GM06990 (cell line): ENCODE measurements at regions not wholly inside any gene's neighbourhood (a gene's known extent, or its start where the extent isn't known, plus 50 kb on each side); places are given as distances from the start of the nearest gene placed in this dataset.
"Not testable (repeated sequence)": the region's sequence is repeated elsewhere in the genome, so short reads cannot be mapped to it uniquely, and the experiment has no call there.

Experiments
- DNase-seq: peaks from one replicate; pipeline ENCODE4 v3.0.0-alpha.2; 2011; ENCODE audit not compliant: insufficient read length; ENCODE audit errors: extremely low read depth
- H3K27me3 ChIP-seq: replicated peaks from 2 replicates; pipeline ENCODE4 v1.6.0; 2011; ENCODE audit warnings: low read length; ENCODE audit not compliant: control insufficient read depth, insufficient read depth
- H3K36me3 ChIP-seq: 2 replicates; pipeline ENCODE4 v1.5.1; 2011; ENCODE audit warnings: low read length; ENCODE audit not compliant: control insufficient read depth, insufficient read depth
- H3K4me3 ChIP-seq: replicated peaks from 2 replicates; pipeline ENCODE4 v1.5.1; 2011; ENCODE audit warnings: low read depth, mild to moderate bottlenecking, control low read depth, low read length
- TF ChIP-seq, protein P1 (sequence below): IDR thresholded peaks from 2 replicates; pipeline ENCODE4 v1.5.1; 2011; ENCODE audit warnings: low read length, control low read depth, mild to moderate bottlenecking, inconsistent platforms; ENCODE audit not compliant: insufficient read depth, poor library complexity, severe bottlenecking

DNA sequence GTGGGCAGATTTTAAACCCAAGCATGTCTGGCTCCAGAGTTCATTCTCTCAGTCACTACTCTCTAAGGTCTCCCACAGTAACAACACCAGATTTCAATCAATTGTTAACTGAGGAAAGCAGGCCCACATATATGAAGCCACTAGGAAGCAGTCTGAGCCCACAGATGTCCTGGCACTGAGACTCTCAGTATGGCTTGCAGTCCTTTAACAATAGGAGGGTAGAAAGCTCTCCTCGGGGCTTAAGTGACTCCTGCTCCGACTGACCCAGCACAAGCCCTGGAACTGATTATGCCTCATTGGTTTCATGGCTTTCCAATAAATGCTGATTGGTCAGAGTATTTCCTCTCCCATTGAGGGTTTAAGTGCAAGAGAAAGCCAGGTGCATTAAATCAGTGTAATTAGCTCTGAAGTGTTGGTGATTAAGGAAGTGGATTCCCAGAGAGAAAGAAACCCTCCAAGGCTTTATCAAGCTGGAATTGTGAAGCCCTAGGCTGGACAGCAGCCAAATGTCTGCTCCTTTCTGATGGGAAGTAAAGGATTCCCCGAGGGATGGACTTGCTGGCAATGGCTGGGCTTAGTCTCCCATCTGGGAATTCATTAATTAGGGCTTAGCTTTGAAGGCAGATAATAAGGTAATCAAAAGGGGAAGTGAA, 76.6 kb upstream of the PROKR2 start:
- Histone ChIP-seq H3K27me3 (no peaks in the 10 kb centered on the region; the same call in 1 of the 2 replicates), H3K4me3 (no peak overlapping the region), H3K36me3 (no peaks in the 10 kb centered on the region)
- DNase-seq = no peak
- TF ChIP-seq, protein P1, sequence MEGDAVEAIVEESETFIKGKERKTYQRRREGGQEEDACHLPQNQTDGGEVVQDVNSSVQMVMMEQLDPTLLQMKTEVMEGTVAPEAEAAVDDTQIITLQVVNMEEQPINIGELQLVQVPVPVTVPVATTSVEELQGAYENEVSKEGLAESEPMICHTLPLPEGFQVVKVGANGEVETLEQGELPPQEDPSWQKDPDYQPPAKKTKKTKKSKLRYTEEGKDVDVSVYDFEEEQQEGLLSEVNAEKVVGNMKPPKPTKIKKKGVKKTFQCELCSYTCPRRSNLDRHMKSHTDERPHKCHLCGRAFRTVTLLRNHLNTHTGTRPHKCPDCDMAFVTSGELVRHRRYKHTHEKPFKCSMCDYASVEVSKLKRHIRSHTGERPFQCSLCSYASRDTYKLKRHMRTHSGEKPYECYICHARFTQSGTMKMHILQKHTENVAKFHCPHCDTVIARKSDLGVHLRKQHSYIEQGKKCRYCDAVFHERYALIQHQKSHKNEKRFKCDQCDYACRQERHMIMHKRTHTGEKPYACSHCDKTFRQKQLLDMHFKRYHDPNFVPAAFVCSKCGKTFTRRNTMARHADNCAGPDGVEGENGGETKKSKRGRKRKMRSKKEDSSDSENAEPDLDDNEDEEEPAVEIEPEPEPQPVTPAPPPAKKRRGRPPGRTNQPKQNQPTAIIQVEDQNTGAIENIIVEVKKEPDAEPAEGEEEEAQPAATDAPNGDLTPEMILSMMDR = no peak

DNA sequence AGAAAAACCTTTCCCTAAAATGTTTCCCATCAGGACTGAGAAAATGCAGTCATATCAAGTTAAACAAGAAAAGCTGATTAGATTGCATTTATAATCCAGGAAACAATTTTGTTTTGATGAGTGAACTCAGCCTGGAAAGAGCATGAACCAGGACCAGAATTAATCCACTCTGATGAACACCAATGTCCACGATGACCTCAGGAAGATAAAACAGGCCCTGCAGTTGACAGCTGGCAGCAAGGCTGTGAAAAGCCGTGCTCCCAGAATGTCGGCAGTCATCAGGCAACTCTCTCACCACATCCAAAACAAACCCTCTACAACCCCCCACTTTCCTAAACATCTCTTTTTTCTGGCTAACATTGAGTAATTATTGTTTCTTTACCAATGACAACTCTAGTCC, 74.0 kb upstream of the PROKR2 start:
- no peak overlapping the region for H3K4me3 ChIP-seq
- TF ChIP-seq, protein P1 = no peak
- H3K36me3 ChIP-seq = no peaks in the 10 kb centered on the region
- no peak for DNase-seq
- no peaks in the 10 kb centered on the region; the same call in 1 of the 2 replicates for H3K27me3 ChIP-seq

DNA sequence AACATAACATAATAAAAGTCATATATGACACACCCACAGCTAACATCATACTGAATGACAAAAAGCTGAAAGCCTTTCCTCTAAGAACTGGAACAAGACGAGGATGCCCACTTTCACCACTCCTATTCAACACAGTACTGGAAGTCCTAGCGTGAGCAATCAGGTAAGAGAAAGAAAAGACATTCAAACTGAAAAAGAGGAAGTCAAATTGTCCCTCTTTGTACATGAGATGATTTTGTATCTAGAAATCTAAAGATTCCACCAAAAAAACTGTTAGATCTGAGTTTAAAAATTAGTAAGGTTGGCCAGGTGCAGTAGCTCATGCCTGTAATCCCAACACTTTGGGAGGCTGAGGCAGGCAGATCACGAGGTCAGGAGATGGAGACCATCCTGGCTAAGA, 70.1 kb upstream of the PROKR2 start:
- not testable (repeated sequence) for H3K27me3 ChIP-seq, H3K36me3 ChIP-seq, H3K4me3 ChIP-seq, DNase-seq

DNA sequence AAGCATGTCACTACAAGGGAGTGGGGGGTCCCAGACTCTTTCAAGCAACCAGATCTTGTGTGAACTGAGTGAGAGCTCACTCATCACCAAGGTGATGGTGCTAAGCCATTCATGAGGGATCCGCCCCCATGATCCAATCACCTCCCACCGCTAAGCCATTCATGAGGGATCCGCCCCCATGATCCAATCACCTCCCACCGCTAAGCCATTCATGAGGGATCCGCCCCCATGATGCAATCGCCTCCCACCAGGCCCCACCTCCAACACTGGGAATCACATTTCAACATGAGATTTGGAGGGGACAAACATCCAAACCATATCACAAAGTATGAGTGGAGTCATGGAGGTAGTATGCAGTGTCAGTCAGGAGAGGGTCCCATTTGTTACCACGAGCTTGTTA, 64.8 kb upstream of the PROKR2 start:
- DNase-seq, H3K4me3 ChIP-seq, H3K36me3 ChIP-seq, H3K27me3 ChIP-seq: not testable (repeated sequence)

DNA sequence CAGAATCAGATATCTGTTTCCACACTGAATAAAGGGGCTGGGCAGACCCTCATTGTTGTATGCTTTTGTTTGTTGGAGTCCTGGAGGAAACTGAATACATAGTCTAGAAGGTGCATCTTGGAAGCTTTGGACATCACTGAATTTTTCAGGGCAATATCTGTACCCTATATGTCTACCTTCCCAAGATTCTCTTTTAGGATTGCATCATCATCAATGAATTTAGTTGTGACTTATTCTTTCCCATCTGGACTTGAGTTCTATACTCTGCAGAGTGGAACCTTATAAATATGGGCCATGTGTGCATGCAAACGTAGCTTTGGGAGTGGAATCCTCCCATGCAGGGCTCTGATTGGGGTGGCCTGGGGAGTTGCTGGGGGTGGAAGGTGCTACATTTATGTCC, 60.7 kb upstream of the PROKR2 start:
- H3K36me3 ChIP-seq = no peaks in the 10 kb centered on the region
- TF ChIP-seq, protein P1 = no peak
- DNase-seq = no peak
- no peak overlapping the region for H3K4me3 ChIP-seq
- no peaks in the 10 kb centered on the region for H3K27me3 ChIP-seq

DNA sequence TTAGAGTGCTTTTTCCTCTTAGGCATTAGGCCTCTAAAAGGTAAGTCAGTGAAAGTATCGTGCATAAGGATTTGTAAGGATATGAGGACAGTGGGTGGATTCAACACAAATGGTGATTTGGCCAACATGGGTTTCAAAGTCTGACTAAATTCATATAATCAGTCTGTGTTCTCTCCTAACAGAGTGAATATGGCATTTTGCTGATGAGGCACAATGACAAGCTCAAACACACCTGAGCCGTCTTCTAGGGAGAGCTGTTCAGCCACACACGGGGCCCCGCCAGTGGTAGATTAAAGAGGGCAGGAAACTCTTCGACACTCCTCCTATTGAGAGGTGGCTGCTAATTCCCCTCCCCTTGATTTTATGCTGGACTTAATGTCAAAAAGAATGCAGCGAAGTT, 59.5 kb upstream of the PROKR2 start:
- H3K27me3 ChIP-seq = no peaks in the 10 kb centered on the region
- TF ChIP-seq, protein P1 = no peak

DNA sequence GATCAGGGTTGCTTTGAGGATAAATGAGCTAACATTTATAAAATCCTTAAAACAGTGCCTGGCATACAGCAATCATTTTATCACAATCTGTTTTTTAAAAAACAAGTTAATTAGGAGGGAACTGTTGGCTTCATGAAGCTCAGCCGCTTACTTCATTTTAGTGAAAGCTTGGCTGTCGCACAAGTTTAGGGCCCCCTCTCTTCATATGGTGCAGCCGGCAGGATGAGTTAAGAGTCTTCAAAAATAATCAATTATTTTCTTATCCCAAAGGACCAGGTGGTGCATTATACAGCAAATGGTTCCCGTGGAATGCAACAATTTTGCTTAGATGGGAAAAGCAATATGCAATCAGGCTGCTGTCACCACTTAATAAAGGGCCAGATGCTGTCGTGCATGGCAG, 57.4 kb upstream of the PROKR2 start:
- no peak overlapping the region for H3K4me3 ChIP-seq
- TF ChIP-seq, protein P1 = no peak
- H3K36me3 ChIP-seq = no peaks in the 10 kb centered on the region
- DNase-seq = no peak
- H3K27me3 ChIP-seq = no peaks in the 10 kb centered on the region

More for the DNA sequence above, 59.5 kb upstream of the PROKR2 start:
- H3K36me3 ChIP-seq = no peaks in the 10 kb centered on the region
- no peak overlapping the region for H3K4me3 ChIP-seq
- DNase-seq = no peak
